K562 (cell line): ENCODE measurements at regions not wholly inside any gene's neighbourhood (a gene's known extent, or its start where the extent isn't known, plus 50 kb on each side); places are given as distances from the start of the nearest gene placed in this dataset.

Experiments used
- ATAC-seq: fragments of 200-7000 bp; cut with Tn5 transposase; 3 replicates; pipeline ENCODE4 v1.9.1; 2020; ENCODE audit warnings: moderate library complexity
- BruUV-seq: library from RNA; stranded (reverse); fragments of 400-500 nt; replicated peaks from 2 replicates; lab custom pipeline; 2021; lab: Mats Ljungman, UMichigan
- CTCF ChIA-PET: fragments of 300-600 bp; formaldehyde crosslinking; extraction: SDS; loops from one replicate; lab custom pipeline; 2021; ENCODE audit warnings: low intra/inter-chr PET ratio; lab: Yijun Ruan, JAX
- POLR2A ChIA-PET: fragments of 300-600, 350-650 bp; sonication (Branson Sonifier 250); formaldehyde crosslinking; extraction: SDS; loops from one replicate; lab custom pipeline; 2021; ENCODE audit warnings: antibody characterized with exemption, inconsistent platforms; lab: Yijun Ruan, JAX
- DNase-seq, 4 experiments: peaks; one replicate each; pipeline versions ENCODE4 v3.0.0 to v3.0.0-alpha.2; 2011 to 2018; ENCODE audit warnings: low spot score in 3 of 4, mixed read lengths in 3 of 4; ENCODE audit errors: extremely low read depth in 1 of 4
- FAIRE-seq: peaks from 2 replicates; lab custom pipeline; 2011; peaks lifted over from hg19 to GRCh38; lab: Jason Lieb, UNC
- H2AFZ ChIP-seq: 2 replicates; pipeline ENCODE4 v1.6.0; 2011; ENCODE audit warnings: low read depth, low read length, control low read depth, inconsistent platforms
- H3K27ac ChIP-seq: fragments of 200-600 bp; 3 replicates; pipeline ENCODE4 v1.8.0; 2011; ENCODE audit warnings: low read depth, mild to moderate bottlenecking, control low read depth, inconsistent platforms, low read length, moderate library complexity, mixed read lengths; ENCODE audit errors: extremely low read depth
- H3K27me3 ChIP-seq, 2 experiments: fragments of 300-600 bp in 1 of 2; 2 replicates in 1 of 2; 3 replicates in 1 of 2; pipeline versions ENCODE4 v1.6.0 to v1.8.0; 2011; ENCODE audit warnings: inconsistent platforms in 2 of 2, low read length in 2 of 2, mild to moderate bottlenecking in 1 of 2, mixed read lengths in 1 of 2, moderate library complexity in 1 of 2; ENCODE audit not compliant: control insufficient read depth in 2 of 2, insufficient read depth in 2 of 2
- H3K36me3 ChIP-seq: fragments of 300-600 bp; 3 replicates; pipeline ENCODE4 v1.8.0; 2011; ENCODE audit warnings: mild to moderate bottlenecking, low read length, inconsistent platforms; ENCODE audit not compliant: control insufficient read depth, insufficient read depth
- H3K4me1 ChIP-seq, 2 experiments: fragments of 200-600 bp in 1 of 2; replicated peaks in 1 of 2; 2 replicates in 1 of 2; 3 replicates in 1 of 2; pipeline versions ENCODE4 v1.5.1 to v1.8.0; 2011; ENCODE audit warnings: inconsistent platforms in 2 of 2, low read length in 2 of 2, mild to moderate bottlenecking in 1 of 2, mixed read lengths in 1 of 2, moderate library complexity in 1 of 2; ENCODE audit not compliant: control insufficient read depth in 2 of 2, insufficient read depth in 2 of 2
- H3K4me2 ChIP-seq: 2 replicates; pipeline ENCODE4 v1.6.1; 2011; ENCODE audit warnings: low read length, control low read depth, inconsistent platforms, mixed read lengths; ENCODE audit not compliant: insufficient read depth
- H3K4me3 ChIP-seq: fragments of 200-600 bp; sonication (generic), shearing (Covaris generic); 2 replicates; pipeline ENCODE4 v1.5.1; 2016; ENCODE audit warnings: control low read depth, inconsistent platforms
- H3K79me2 ChIP-seq: fragments of 200-600 bp; 3 replicates; pipeline ENCODE4 v1.8.0; 2011; ENCODE audit warnings: low read length, inconsistent platforms; ENCODE audit not compliant: control insufficient read depth, insufficient read depth
- H3K9ac ChIP-seq, 2 experiments: 2 replicates each; pipeline versions ENCODE4 v1.6.0 to v1.6.1; 2011; ENCODE audit warnings: low read depth in 2 of 2, low read length in 2 of 2, control low read depth in 1 of 2, inconsistent platforms in 1 of 2, mild to moderate bottlenecking in 1 of 2, mixed read lengths in 1 of 2; ENCODE audit not compliant: insufficient read depth in 1 of 2
- H3K9me1 ChIP-seq: one replicate; pipeline ENCODE4 v1.6.0; 2011; ENCODE audit warnings: inconsistent platforms, mild to moderate bottlenecking, low read length, moderate library complexity; ENCODE audit not compliant: control insufficient read depth, insufficient read depth
- H3K9me3 ChIP-seq: replicated peaks from 2 replicates; pipeline ENCODE4 v1.5.1; 2011; ENCODE audit warnings: low read depth, low read length, inconsistent platforms; ENCODE audit not compliant: control insufficient read depth, insufficient read depth
- H4K20me1 ChIP-seq: replicated peaks from 2 replicates; pipeline ENCODE4 v1.6.1; 2011; ENCODE audit warnings: low read length, inconsistent platforms, mixed read lengths; ENCODE audit not compliant: control insufficient read depth, insufficient read depth
- BCOR ChIP-seq: fragments of 450-650 bp; IDR thresholded peaks from 2 replicates; pipeline ENCODE4 v1.6.1; 2016
- CXXC5 ChIP-seq: fragments of 250-450 bp; sonication (Bioruptor Pico); IDR thresholded peaks from 2 replicates; pipeline ENCODE4 v1.8.0; 2022; ENCODE audit warnings: inconsistent platforms, mild to moderate bottlenecking, moderate library complexity
- ELF1 ChIP-seq: fragments of 200-800 bp; sonication (Bioruptor generic); IDR thresholded peaks from 2 replicates; pipeline ENCODE4 v1.6.1; 2016; ENCODE audit warnings: missing genetic modification characterization, missing compliant biosample characterization
- PRPF4 ChIP-seq: fragments of 200-400 bp; formaldehyde crosslinking; IDR thresholded peaks from one replicate; pipeline ENCODE4 v1.6.1; 2017; ENCODE audit warnings: low read length, low read depth, mild to moderate bottlenecking; ENCODE audit not compliant: insufficient read depth, poor library complexity, severe bottlenecking
- RREB1 ChIP-seq: fragments of 250-450 bp; sonication (Bioruptor Pico); IDR thresholded peaks from 2 replicates; pipeline ENCODE4 v1.4.0; 2020
- SMC3 ChIP-seq: conservative IDR thresholded peaks from 2 replicates; pipeline ENCODE4 v1.6.1; 2011; ENCODE audit warnings: low read depth, low read length, improper control_type of control experiment; ENCODE audit not compliant: insufficient read depth
- TAF7 ChIP-seq: fragments of 450-650 bp; IDR thresholded peaks from 2 replicates; pipeline ENCODE4 v1.6.1; 2016; ENCODE audit warnings: missing genetic modification characterization, missing compliant biosample characterization
- ZNF280A ChIP-seq: fragments of 450-650 bp; IDR thresholded peaks from 2 replicates; pipeline ENCODE4 v1.6.1; 2018; ENCODE audit warnings: mild to moderate bottlenecking, low read depth; ENCODE audit not compliant: partially characterized antibody
- ZNF311 ChIP-seq: fragments of 250-450 bp; sonication (Bioruptor Pico); IDR thresholded peaks from 2 replicates; pipeline ENCODE4 v1.4.0; 2020; ENCODE audit warnings: mild to moderate bottlenecking, moderate library complexity
- WGBS: fragments of 100-300 bp; shearing (Covaris generic); methylation state at CpG from one replicate; pipeline ENCODE4 v1.1.6; 2016; ENCODE audit warnings: low coverage, mixed read lengths; ENCODE audit not compliant: insufficient coverage; ENCODE audit errors: missing lambda C conversion rate; 5-methylcytosine and 5-hydroxymethylcytosine counted together
- in situ Hi-C: fragments of 300-500 bp; cut with MboI; formaldehyde crosslinking; loops from 4 replicates; pipeline ENCODE4 v1.15.0; 2018; ENCODE audit warnings: inconsistent platforms, mixed read lengths
- intact Hi-C: fragments of 100-400 bp; cut with micrococcal nuclease; formaldehyde crosslinking; loops from 2 replicates; pipeline ENCODE4 v1.14.2; 2022

GRCh38 chr2:6518361-6518760 is 347.3 kb downstream of the CMPK2 start:
- Histone ChIP-seq H3K27me3 (no peaks in the 10 kb centered on the region), H3K4me3 (no peak overlapping the region), H4K20me1 (no peaks in the 10 kb centered on the region), H3K79me2 (no peaks in the 10 kb centered on the region), H3K4me1 (no peaks in the 10 kb centered on the region), H3K27ac (no peak overlapping the region), H3K9me1 (no peaks in the 10 kb centered on the region), H3K9ac (no peak overlapping the region), H3K36me3 (no peaks in the 10 kb centered on the region), H3K9me3 (no peaks in the 10 kb centered on the region), H3K4me2 (no peak overlapping the region), H2AFZ (no peak overlapping the region)
- DNase-seq (no peak), ATAC-seq (no peak), FAIRE-seq (no peak)
- TF ChIP-seq SMC3 (no peak), ZNF280A (no peak), TAF7 (tag) (no peak), ELF1 (tag) (no peak), CXXC5 (CRISPR knock-in tag) (no peak), ZNF311 (CRISPR knock-in tag) (no peak), PRPF4 (no peak), BCOR (no peak), RREB1 (no peak)
- POLR2A ChIA-PET: no interaction called here
- in situ Hi-C loops: no loop called here
- 0% methylated on average over 1 of the region's 1 CpG for WGBS
- no TSS peak for BruUV-seq
- intact Hi-C loops: no loop called here
- CTCF ChIA-PET: no interaction called here
